ENCODE measurements at regions not wholly inside any gene's neighbourhood (a gene's known extent, or its start where the extent isn't known, plus 50 kb on each side); places are given as distances from the start of the nearest gene placed in this dataset.

- ChIA-PET POLR2A (no interaction called here), CTCF (no interaction called here)
- no peak for DNase-seq
- Histone ChIP-seq H3K9me3 (ENCODE audit: low read length) (no peaks in the 10 kb centered on the region), H3K4me3 (ENCODE audit: low read length) (no peak overlapping the region), H3K27me3 (ENCODE audit: insufficient read depth, low read length, poor library complexity, severe bottlenecking) (no peaks in the 10 kb centered on the region), H3K4me1 (ENCODE audit: insufficient read depth, low read length) (no peaks in the 10 kb centered on the region), H3K27ac (ENCODE audit: low read depth, low read length) (no peak overlapping the region), H3K36me3 (ENCODE audit: insufficient read depth, low read length) (no peaks in the 10 kb centered on the region)
- no peak overlapping the region for H3K27ac Mint-ChIP-seq
- H3K4me3 Mint-ChIP-seq, result no peak overlapping the region
- H3K27me3 Mint-ChIP-seq, result peaks cover 5 to 35% of the 10 kb centered on the region in 2 donors
- no peaks in the 10 kb centered on the region for H3K4me1 Mint-ChIP-seq
- no peaks in the 10 kb centered on the region for H3K9me3 Mint-ChIP-seq
- no peaks in the 10 kb centered on the region for H3K36me3 Mint-ChIP-seq
Observed at GRCh38 chr3:66709532-66709931, 208.7 kb upstream of the LRIG1 start.

- Histone ChIP-seq H3K27me3 (ENCODE audit: insufficient read depth, low read length, poor library complexity, severe bottlenecking) (no peaks in the 10 kb centered on the region), H3K4me3 (ENCODE audit: low read length) (no peak overlapping the region), H3K4me1 (ENCODE audit: insufficient read depth, low read length) (no peaks in the 10 kb centered on the region), H3K9me3 (ENCODE audit: low read length) (no peaks in the 10 kb centered on the region), H3K36me3 (ENCODE audit: insufficient read depth, low read length) (no peaks in the 10 kb centered on the region), H3K27ac (ENCODE audit: low read depth, low read length) (no peak overlapping the region)
- H3K4me1 Mint-ChIP-seq, result no peaks in the 10 kb centered on the region
- no peak overlapping the region for H3K27ac Mint-ChIP-seq
- H3K4me3 Mint-ChIP-seq, result no peak overlapping the region
- H3K9me3 Mint-ChIP-seq, result no peaks in the 10 kb centered on the region
- no peaks in the 10 kb centered on the region for H3K36me3 Mint-ChIP-seq
- peaks cover 4 to 27% of the 10 kb centered on the region in 2 donors for H3K27me3 Mint-ChIP-seq
- ChIA-PET CTCF (no interaction called here), POLR2A (no interaction called here)
- DNase-seq, result no peak
Observed at GRCh38 chr3:66712210-66712609, 211.4 kb upstream of the LRIG1 start.

GRCh38 chr3:66713921-66714320 is 213.1 kb upstream of the LRIG1 start:
- Mint-ChIP-seq H3K4me1 (no peaks in the 10 kb centered on the region), H3K27ac (no peak overlapping the region), H3K9me3 (no peaks in the 10 kb centered on the region), H3K36me3 (no peaks in the 10 kb centered on the region), H3K27me3 (peaks cover 1 to 27% of the 10 kb centered on the region in 2 donors), H3K4me3 (no peak overlapping the region)
- ChIA-PET CTCF (no interaction called here), POLR2A (no interaction called here)
- Histone ChIP-seq H3K36me3 (ENCODE audit: insufficient read depth, low read length) (no peaks in the 10 kb centered on the region), H3K4me1 (ENCODE audit: insufficient read depth, low read length) (no peaks in the 10 kb centered on the region), H3K9me3 (ENCODE audit: low read length) (no peaks in the 10 kb centered on the region), H3K27me3 (ENCODE audit: insufficient read depth, low read length, poor library complexity, severe bottlenecking) (no peaks in the 10 kb centered on the region), H3K27ac (ENCODE audit: low read depth, low read length) (no peak overlapping the region), H3K4me3 (ENCODE audit: low read length) (no peak overlapping the region)
- DNase-seq, result no peak

- POLR2A ChIA-PET, result no interaction called here
- CTCF ChIA-PET, result no interaction called here
Observed at GRCh38 chr3:66715806-66716205, 215.0 kb upstream of the LRIG1 start.

GRCh38 chr3:66717806-66718205 is 217.0 kb upstream of the LRIG1 start:
- CTCF ChIA-PET, result no interaction called here

More at GRCh38 chr3:66715806-66716205, 215.0 kb upstream of the LRIG1 start:
- Histone ChIP-seq H3K36me3 (ENCODE audit: insufficient read depth, low read length) (no peaks in the 10 kb centered on the region), H3K27ac (ENCODE audit: low read depth, low read length) (no peak overlapping the region), H3K9me3 (ENCODE audit: low read length) (no peaks in the 10 kb centered on the region), H3K4me1 (ENCODE audit: insufficient read depth, low read length) (no peaks in the 10 kb centered on the region), H3K4me3 (ENCODE audit: low read length) (no peak overlapping the region), H3K27me3 (ENCODE audit: insufficient read depth, low read length, poor library complexity, severe bottlenecking) (no peaks in the 10 kb centered on the region)
- H3K27ac Mint-ChIP-seq, result no peak overlapping the region
- no peak overlapping the region for H3K4me3 Mint-ChIP-seq
- no peaks in the 10 kb centered on the region for H3K4me1 Mint-ChIP-seq
- no peak for DNase-seq
- H3K9me3 Mint-ChIP-seq, result no peaks in the 10 kb centered on the region
- no peaks in the 10 kb centered on the region for H3K36me3 Mint-ChIP-seq
- peaks cover under 1 to 31% of the 10 kb centered on the region in 2 donors for H3K27me3 Mint-ChIP-seq

GRCh38 chr3:66719796-66720356 is 219.1 kb upstream of the LRIG1 start:
- Mint-ChIP-seq H3K9me3 (no peaks in the 10 kb centered on the region), H3K4me3 (no peak overlapping the region), H3K27ac (no peak overlapping the region), H3K36me3 (no peaks in the 10 kb centered on the region), H3K4me1 (no peaks in the 10 kb centered on the region), H3K27me3 (peaks cover 0 to 28% of the 10 kb centered on the region in 2 donors)
- no peak for DNase-seq
- Histone ChIP-seq H3K27ac (ENCODE audit: low read depth, low read length) (no peak overlapping the region), H3K4me1 (ENCODE audit: insufficient read depth, low read length) (no peaks in the 10 kb centered on the region), H3K27me3 (ENCODE audit: insufficient read depth, low read length, poor library complexity, severe bottlenecking) (no peaks in the 10 kb centered on the region), H3K36me3 (ENCODE audit: insufficient read depth, low read length) (no peaks in the 10 kb centered on the region), H3K4me3 (ENCODE audit: low read length) (no peak overlapping the region), H3K9me3 (ENCODE audit: low read length) (no peaks in the 10 kb centered on the region)
- ChIA-PET CTCF (no interaction called here), POLR2A (no interaction called here)

More at GRCh38 chr3:66717806-66718205, 217.0 kb upstream of the LRIG1 start:
- POLR2A ChIA-PET, result no interaction called here
- Mint-ChIP-seq H3K36me3 (no peaks in the 10 kb centered on the region), H3K9me3 (no peaks in the 10 kb centered on the region), H3K4me1 (no peaks in the 10 kb centered on the region), H3K27me3 (peaks cover 0 to 20% of the 10 kb centered on the region in 2 donors), H3K4me3 (no peak overlapping the region), H3K27ac (no peak overlapping the region)
- DNase-seq, result no peak
- H3K4me1 ChIP-seq (ENCODE audit: insufficient read depth, low read length), result no peaks in the 10 kb centered on the region
- no peaks in the 10 kb centered on the region for H3K36me3 ChIP-seq (ENCODE audit: insufficient read depth, low read length)
- H3K27ac ChIP-seq (ENCODE audit: low read depth, low read length), result no peak overlapping the region
- no peak overlapping the region for H3K4me3 ChIP-seq (ENCODE audit: low read length)
- H3K9me3 ChIP-seq (ENCODE audit: low read length), result no peaks in the 10 kb centered on the region
- no peaks in the 10 kb centered on the region for H3K27me3 ChIP-seq (ENCODE audit: insufficient read depth, low read length, poor library complexity, severe bottlenecking)

GRCh38 chr3:66720508-66720907 is 219.7 kb upstream of the LRIG1 start:
- Mint-ChIP-seq H3K9me3 (no peaks in the 10 kb centered on the region), H3K4me3 (no peak overlapping the region), H3K27ac (no peak overlapping the region), H3K4me1 (no peaks in the 10 kb centered on the region), H3K36me3 (no peaks in the 10 kb centered on the region), H3K27me3 (peaks cover 0 to 24% of the 10 kb centered on the region in 2 donors)
- Histone ChIP-seq H3K27me3 (ENCODE audit: insufficient read depth, low read length, poor library complexity, severe bottlenecking) (no peaks in the 10 kb centered on the region), H3K4me1 (ENCODE audit: insufficient read depth, low read length) (no peaks in the 10 kb centered on the region), H3K36me3 (ENCODE audit: insufficient read depth, low read length) (no peaks in the 10 kb centered on the region), H3K4me3 (ENCODE audit: low read length) (no peak overlapping the region), H3K27ac (ENCODE audit: low read depth, low read length) (no peak overlapping the region), H3K9me3 (ENCODE audit: low read length) (no peaks in the 10 kb centered on the region)
- ChIA-PET POLR2A (no interaction called here), CTCF (no interaction called here)
- no peak for DNase-seq

GRCh38 chr3:66722675-66723074 is 221.9 kb upstream of the LRIG1 start:
- no peak for DNase-seq
- Histone ChIP-seq H3K36me3 (ENCODE audit: insufficient read depth, low read length) (no peaks in the 10 kb centered on the region), H3K4me1 (ENCODE audit: insufficient read depth, low read length) (no peaks in the 10 kb centered on the region), H3K9me3 (ENCODE audit: low read length) (no peaks in the 10 kb centered on the region), H3K27ac (ENCODE audit: low read depth, low read length) (no peak overlapping the region), H3K27me3 (ENCODE audit: insufficient read depth, low read length, poor library complexity, severe bottlenecking) (no peaks in the 10 kb centered on the region), H3K4me3 (ENCODE audit: low read length) (no peak overlapping the region)
- no peaks in the 10 kb centered on the region for H3K9me3 Mint-ChIP-seq
- H3K27ac Mint-ChIP-seq, result no peak overlapping the region
- no peaks in the 10 kb centered on the region for H3K4me1 Mint-ChIP-seq
- ChIA-PET CTCF (interaction anchor here (1.3 kb wide), 1 partner anchor 315 kb away, joined by 3 read pairs; no protein-coding TSS in a partner anchor), POLR2A (no interaction called here)
- no peak overlapping the region for H3K4me3 Mint-ChIP-seq
- peaks cover 0 to 20% of the 10 kb centered on the region in 2 donors for H3K27me3 Mint-ChIP-seq
- H3K36me3 Mint-ChIP-seq, result no peaks in the 10 kb centered on the region

GRCh38 chr3:66723231-66723630 is 222.4 kb upstream of the LRIG1 start:
- no peaks in the 10 kb centered on the region for H3K4me1 Mint-ChIP-seq
- H3K27me3 Mint-ChIP-seq, result peaks cover 2 to 21% of the 10 kb centered on the region in 2 donors
- no peak overlapping the region for H3K4me3 Mint-ChIP-seq
- no peak overlapping the region for H3K27ac Mint-ChIP-seq
- Histone ChIP-seq H3K9me3 (ENCODE audit: low read length) (no peaks in the 10 kb centered on the region), H3K27me3 (ENCODE audit: insufficient read depth, low read length, poor library complexity, severe bottlenecking) (no peaks in the 10 kb centered on the region), H3K4me1 (ENCODE audit: insufficient read depth, low read length) (no peaks in the 10 kb centered on the region), H3K36me3 (ENCODE audit: insufficient read depth, low read length) (no peaks in the 10 kb centered on the region), H3K4me3 (ENCODE audit: low read length) (no peak overlapping the region), H3K27ac (ENCODE audit: low read depth, low read length) (no peak overlapping the region)
- no peaks in the 10 kb centered on the region for H3K36me3 Mint-ChIP-seq
- H3K9me3 Mint-ChIP-seq, result no peaks in the 10 kb centered on the region
- no peak for DNase-seq
- ChIA-PET POLR2A (no interaction called here), CTCF (interaction anchor here (1.3 kb wide), 1 partner anchor 316 kb away, joined by 3 read pairs; no protein-coding TSS in a partner anchor)

All from CD8-positive, alpha-beta memory T cell (primary cell).